PFSK-1 (cell line): ENCODE measurements at regions not wholly inside any gene's neighbourhood (a gene's known extent, or its start where the extent isn't known, plus 50 kb on each side); places are given as distances from the start of the nearest gene placed in this dataset.

Source experiments
- POLR2AphosphoS5 ChIP-seq: IDR thresholded peaks from 2 replicates; pipeline ENCODE4 v1.6.1; 2012; ENCODE audit warnings: low read depth, mild to moderate bottlenecking, control low read depth, low read length, moderate library complexity
- SIN3A ChIP-seq: IDR thresholded peaks from 2 replicates; pipeline ENCODE4 v1.6.1; 2012; ENCODE audit warnings: mild to moderate bottlenecking, low read length, moderate library complexity, borderline replicate concordance; ENCODE audit not compliant: insufficient read depth
- TAF1 ChIP-seq: IDR thresholded peaks from 2 replicates; pipeline ENCODE4 v1.6.1; 2012; ENCODE audit warnings: low read length, control low read depth, borderline replicate concordance; ENCODE audit not compliant: insufficient read depth
- TF ChIP-seq, protein P1 (sequence below), 2 experiments: IDR thresholded peaks; 2 replicates each; pipeline versions ENCODE4 v1.6.1 to v1.8.0; 2011 to 2012; ENCODE audit warnings: low read depth in 2 of 2, low read length in 2 of 2, control low read depth in 1 of 2, inconsistent platforms in 1 of 2, mild to moderate bottlenecking in 1 of 2, moderate library complexity in 1 of 2; ENCODE audit not compliant: insufficient read depth in 1 of 2

DNA sequence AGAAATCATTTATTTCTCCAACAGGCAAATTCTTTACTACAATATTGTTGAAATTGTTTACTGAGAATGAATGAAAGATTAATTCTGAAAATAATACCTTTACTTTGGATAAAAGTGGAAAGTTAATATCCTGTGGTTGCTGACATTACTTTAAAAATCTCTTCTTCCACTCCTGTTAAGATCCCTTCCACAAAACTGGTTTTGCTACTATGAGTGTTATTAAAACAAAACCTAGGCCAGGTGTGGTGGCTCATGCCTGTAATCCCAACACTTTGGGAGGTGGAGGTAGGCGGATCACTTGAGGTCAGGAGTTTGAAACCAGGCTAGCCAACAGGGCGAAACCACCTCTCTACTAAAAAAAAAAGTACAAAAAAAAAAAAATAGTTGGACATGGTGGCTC lies 123.9 kb upstream of the CCDC150 start:
- TF ChIP-seq POLR2AphosphoS5 (no peak), SIN3A (no peak), TAF1 (no peak)
- TF ChIP-seq, protein P1, sequence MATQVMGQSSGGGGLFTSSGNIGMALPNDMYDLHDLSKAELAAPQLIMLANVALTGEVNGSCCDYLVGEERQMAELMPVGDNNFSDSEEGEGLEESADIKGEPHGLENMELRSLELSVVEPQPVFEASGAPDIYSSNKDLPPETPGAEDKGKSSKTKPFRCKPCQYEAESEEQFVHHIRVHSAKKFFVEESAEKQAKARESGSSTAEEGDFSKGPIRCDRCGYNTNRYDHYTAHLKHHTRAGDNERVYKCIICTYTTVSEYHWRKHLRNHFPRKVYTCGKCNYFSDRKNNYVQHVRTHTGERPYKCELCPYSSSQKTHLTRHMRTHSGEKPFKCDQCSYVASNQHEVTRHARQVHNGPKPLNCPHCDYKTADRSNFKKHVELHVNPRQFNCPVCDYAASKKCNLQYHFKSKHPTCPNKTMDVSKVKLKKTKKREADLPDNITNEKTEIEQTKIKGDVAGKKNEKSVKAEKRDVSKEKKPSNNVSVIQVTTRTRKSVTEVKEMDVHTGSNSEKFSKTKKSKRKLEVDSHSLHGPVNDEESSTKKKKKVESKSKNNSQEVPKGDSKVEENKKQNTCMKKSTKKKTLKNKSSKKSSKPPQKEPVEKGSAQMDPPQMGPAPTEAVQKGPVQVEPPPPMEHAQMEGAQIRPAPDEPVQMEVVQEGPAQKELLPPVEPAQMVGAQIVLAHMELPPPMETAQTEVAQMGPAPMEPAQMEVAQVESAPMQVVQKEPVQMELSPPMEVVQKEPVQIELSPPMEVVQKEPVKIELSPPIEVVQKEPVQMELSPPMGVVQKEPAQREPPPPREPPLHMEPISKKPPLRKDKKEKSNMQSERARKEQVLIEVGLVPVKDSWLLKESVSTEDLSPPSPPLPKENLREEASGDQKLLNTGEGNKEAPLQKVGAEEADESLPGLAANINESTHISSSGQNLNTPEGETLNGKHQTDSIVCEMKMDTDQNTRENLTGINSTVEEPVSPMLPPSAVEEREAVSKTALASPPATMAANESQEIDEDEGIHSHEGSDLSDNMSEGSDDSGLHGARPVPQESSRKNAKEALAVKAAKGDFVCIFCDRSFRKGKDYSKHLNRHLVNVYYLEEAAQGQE (IDR thresholded peaks at IDR 0.05; ENCODE audit: insufficient read depth in 1 of 2, low read depth in 2 of 2, low read length in 2 of 2) = no peak
